Esophagus muscularis mucosa (tissue), 4 donors: ENCODE measurements at regions not wholly inside any gene's neighbourhood (a gene's known extent, or its start where the extent isn't known, plus 50 kb on each side); places are given as distances from the start of the nearest gene placed in this dataset.

ENCODE experiments used
- DNase-seq: peaks from one replicate; pipeline ENCODE4 v3.0.0-alpha.2; 2017; ENCODE audit errors: extremely low spot score
- H3K27ac ChIP-seq, 4 donors: fragments of 200-600 bp; sonication (generic); replicated peaks in 1 of 4; 1 replicate in 3 of 4; 2 replicates in 1 of 4; pipeline ENCODE4 v1.5.1; 2016 to 2019; ENCODE audit warnings: mild to moderate bottlenecking in 1 of 4
- H3K27me3 ChIP-seq, 4 donors: fragments of 200-600 bp; sonication (generic); one replicate each; pipeline versions ENCODE4 v1.5.1 to v1.6.0; 2016 to 2019
- H3K36me3 ChIP-seq, 4 donors: fragments of 200-600 bp; sonication (generic); one replicate each; pipeline ENCODE4 v1.5.1; 2016 to 2019
- H3K4me1 ChIP-seq, 4 donors: fragments of 200-600 bp; sonication (generic); one replicate each; pipeline ENCODE4 v1.5.1; 2016 to 2019
- H3K4me3 ChIP-seq, 4 donors: fragments of 200-600 bp; sonication (generic); 1 replicate in 2 of 4; 2 replicates in 2 of 4; pipeline ENCODE4 v1.5.1; 2016 to 2019; ENCODE audit warnings: mild to moderate bottlenecking in 4 of 4, moderate library complexity in 1 of 4
- H3K9me3 ChIP-seq, 4 donors: fragments of 200-600 bp; sonication (generic); 1 replicate in 3 of 4; 2 replicates in 1 of 4; pipeline ENCODE4 v1.5.1; 2016 to 2019
- EP300 ChIP-seq: sonication (generic); formaldehyde crosslinking; IDR thresholded peaks from one replicate; pipeline ENCODE4 v1.6.1; 2017; ENCODE audit warnings: antibody characterized with exemption
- POLR2A ChIP-seq: fragments of 450-650 bp; IDR thresholded peaks from one replicate; pipeline ENCODE4 v1.6.1; 2017; ENCODE audit warnings: antibody characterized with exemption, moderate library complexity, mild to moderate bottlenecking, low read depth
- POLR2AphosphoS5 ChIP-seq, 2 donors: sonication (generic); formaldehyde crosslinking; IDR thresholded peaks; one replicate each; pipeline ENCODE4 v1.6.1; 2017; ENCODE audit warnings: antibody characterized with exemption in 2 of 2
- WGBS: methylation state at CpG from one replicate; pipeline ENCODE4 v1.1.5; 2018; 5-methylcytosine and 5-hydroxymethylcytosine counted together
- intact Hi-C: fragments of 100-400 bp; cut with DNase I; formaldehyde crosslinking; loops from one replicate; pipeline ENCODE4 v1.15.1; 2023
- TF ChIP-seq, protein P1 (sequence below), 3 experiments: fragments of 200-600 bp in 2 of 3; fragments of 450-650 bp in 1 of 3; sonication (generic) in 2 of 3; IDR thresholded peaks; one replicate each; pipeline ENCODE4 v1.5.1; 2017 to 2019; ENCODE audit warnings: antibody characterized with exemption in 3 of 3, mild to moderate bottlenecking in 2 of 3, moderate library complexity in 1 of 3

DNA sequence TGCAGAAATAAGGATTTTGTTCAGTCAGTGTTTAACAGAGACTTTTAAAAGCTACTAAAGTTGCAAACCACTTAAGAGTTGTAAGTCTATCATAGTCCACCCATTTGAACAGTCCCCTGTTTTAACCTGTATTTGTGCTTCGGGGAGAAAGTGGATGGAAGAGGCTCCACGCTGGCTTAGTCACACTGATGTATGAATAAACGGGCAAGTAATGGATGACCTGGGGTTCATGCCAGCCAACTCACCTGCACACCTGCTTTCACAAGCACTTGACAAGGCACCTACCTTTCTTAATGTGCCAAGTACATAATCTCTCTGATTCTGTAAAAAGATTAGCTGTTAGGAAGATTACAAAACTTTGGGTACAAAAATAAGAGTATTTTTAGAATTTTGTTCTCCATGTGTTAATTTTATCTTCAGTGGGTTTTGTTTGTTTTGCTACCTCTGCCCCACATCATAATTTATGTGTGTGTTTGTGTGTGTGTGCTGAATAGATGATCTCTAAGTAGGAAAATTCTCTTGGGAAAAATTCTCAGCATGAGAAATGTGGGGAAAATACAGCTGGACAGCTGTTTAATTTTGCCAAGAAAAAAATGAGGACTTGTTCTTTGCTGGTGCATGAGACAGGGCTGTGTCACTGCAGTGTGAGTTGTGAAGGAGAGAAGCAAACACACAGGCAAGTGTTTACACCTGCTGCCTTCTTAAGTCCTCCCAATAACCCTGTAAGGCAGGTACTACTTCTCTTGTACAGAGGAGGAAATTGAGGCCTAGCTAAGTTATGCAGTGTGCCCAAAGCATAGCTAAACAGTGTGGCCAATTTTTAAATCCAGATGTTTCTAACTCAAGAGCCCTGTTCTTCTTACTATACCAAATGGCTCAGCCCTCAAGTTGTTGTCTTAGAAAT, 181.2 kb upstream of the IL12A start:
- no peaks in the 10 kb centered on the region for H3K36me3 ChIP-seq
- no peaks in the 10 kb centered on the region for H3K27me3 ChIP-seq
- DNase-seq = peak; percentile 34
- H3K4me1 ChIP-seq = peaks cover 28 to 69% (median 65%) of the 10 kb centered on the region in 4 donors
- no peaks in the 10 kb centered on the region for H3K9me3 ChIP-seq
- WGBS = 69% methylated on average over 3 of the region's 3 CpGs
- TF ChIP-seq EP300 = no peak
- TF ChIP-seq, protein P1, sequence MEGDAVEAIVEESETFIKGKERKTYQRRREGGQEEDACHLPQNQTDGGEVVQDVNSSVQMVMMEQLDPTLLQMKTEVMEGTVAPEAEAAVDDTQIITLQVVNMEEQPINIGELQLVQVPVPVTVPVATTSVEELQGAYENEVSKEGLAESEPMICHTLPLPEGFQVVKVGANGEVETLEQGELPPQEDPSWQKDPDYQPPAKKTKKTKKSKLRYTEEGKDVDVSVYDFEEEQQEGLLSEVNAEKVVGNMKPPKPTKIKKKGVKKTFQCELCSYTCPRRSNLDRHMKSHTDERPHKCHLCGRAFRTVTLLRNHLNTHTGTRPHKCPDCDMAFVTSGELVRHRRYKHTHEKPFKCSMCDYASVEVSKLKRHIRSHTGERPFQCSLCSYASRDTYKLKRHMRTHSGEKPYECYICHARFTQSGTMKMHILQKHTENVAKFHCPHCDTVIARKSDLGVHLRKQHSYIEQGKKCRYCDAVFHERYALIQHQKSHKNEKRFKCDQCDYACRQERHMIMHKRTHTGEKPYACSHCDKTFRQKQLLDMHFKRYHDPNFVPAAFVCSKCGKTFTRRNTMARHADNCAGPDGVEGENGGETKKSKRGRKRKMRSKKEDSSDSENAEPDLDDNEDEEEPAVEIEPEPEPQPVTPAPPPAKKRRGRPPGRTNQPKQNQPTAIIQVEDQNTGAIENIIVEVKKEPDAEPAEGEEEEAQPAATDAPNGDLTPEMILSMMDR (IDR thresholded peaks at IDR 0.05) = no peak
- TF ChIP-seq POLR2A = no peak
- TF ChIP-seq POLR2AphosphoS5 (IDR thresholded peaks at IDR 0.05) = no peak
- H3K4me3 ChIP-seq = no peak overlapping the region
- intact Hi-C loops = loop anchor here (2.0 to 5.0 kb wide), 2 partner anchors 195 to 547 kb away; no protein-coding TSS in a partner anchor
- peak overlapping the region; percentile 6 to 81 (median 48) for H3K27ac ChIP-seq

DNA sequence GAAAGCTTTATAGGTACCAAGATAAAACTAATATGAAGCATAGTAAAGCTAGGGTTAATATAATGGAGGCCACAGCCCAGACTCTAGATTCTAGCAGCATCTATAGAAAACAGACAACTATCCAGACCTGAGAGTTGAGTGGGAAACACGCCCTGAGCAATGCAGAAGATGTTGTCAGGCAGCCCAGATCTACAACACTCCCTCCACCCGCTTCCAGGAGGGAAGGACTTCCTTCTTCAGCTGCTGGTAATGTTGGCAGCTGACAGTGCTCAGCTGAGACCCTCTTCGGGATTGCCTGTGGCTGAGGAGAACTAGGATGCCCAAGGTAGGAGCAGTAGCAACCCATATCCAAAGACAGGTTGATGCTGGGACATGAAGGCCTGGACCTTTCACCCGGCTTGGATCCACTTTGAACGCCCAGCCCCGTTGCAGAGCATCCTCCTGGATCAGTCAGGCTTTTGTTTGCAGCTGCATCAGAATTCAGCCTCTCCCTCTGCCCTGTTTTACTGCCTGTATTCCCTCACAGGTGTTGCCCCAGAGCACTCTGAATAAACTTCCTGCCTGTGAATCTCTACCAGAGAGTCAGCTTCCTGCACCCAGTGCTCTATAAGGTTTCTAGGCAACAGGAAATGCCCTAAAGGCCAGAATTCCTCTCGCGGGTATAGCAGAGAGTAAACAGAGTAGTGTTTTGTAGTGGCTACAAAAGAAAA, 174.7 kb upstream of the IL12A start:
- 63% methylated on average over 8 of the region's 8 CpGs for WGBS
- TF ChIP-seq, protein P1 (IDR thresholded peaks at IDR 0.05) = no peak
- TF ChIP-seq POLR2A (no peak), EP300 (no peak), POLR2AphosphoS5 (IDR thresholded peaks at IDR 0.05) (no peak)

DNA sequence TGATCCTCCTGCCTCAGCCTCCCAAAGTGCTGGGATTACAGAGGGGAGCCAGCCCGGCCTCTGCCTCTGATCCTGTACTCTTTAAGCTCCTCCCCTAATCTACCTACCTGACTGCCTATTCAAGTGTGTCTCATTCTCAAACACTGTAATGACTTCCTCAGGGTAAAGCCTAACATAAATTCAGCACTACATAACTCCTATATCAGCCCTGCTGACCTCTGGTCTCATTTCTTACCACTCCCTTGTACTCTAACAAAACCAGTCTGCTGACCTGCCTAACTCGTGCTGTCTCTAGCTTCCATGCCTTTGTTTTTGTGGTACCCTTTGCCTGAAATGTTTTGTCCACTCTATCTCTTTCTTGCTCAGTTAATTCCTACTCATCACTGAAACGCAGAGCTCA, 172.1 kb upstream of the IL12A start:
- TF ChIP-seq POLR2A (no peak), POLR2AphosphoS5 (IDR thresholded peaks at IDR 0.05) (no peak), EP300 (no peak)
- TF ChIP-seq, protein P1 (IDR thresholded peaks at IDR 0.05) = no peak
- Histone ChIP-seq H3K9me3 (no peaks in the 10 kb centered on the region), H3K4me3 (no peak overlapping the region), H3K36me3 (no peaks in the 10 kb centered on the region), H3K4me1 (peaks cover 20 to 62% (median 41%) of the 10 kb centered on the region in 4 donors), H3K27ac (no peak overlapping the region), H3K27me3 (no peaks in the 10 kb centered on the region)
- intact Hi-C loops = no loop called here
- WGBS = 91% methylated on average over 3 of the region's 3 CpGs
- DNase-seq = no peak

More for the DNA sequence above, 174.7 kb upstream of the IL12A start:
- no peak for DNase-seq
- Histone ChIP-seq H3K27me3 (no peaks in the 10 kb centered on the region), H3K27ac (peak overlapping the region in 2 of 4 donors; percentile 28 to 31), H3K4me3 (no peak overlapping the region), H3K36me3 (no peaks in the 10 kb centered on the region), H3K4me1 (peaks cover 18 to 51% (median 31%) of the 10 kb centered on the region in 4 donors), H3K9me3 (no peaks in the 10 kb centered on the region)
- intact Hi-C loops = no loop called here

DNA sequence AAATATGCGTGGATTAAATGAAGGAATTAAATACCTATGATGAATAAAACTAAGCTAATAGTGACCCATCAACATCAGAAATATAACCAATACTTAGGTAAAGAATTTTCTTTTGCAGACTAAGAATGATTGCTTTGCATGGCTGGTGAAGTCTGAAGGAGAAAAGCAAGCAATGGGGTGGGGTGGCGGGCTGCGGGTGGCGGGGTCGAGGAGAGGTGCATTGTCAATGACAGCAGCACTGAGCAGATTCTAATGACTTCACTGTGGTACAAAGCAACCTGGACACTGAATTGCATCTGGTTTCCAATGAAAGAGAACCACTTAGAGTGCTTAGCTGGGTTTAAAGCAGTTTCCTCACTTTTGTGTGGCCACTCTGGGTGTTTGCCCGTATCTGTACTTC, 171.5 kb upstream of the IL12A start:
- WGBS = 86% methylated on average over 6 of the region's 6 CpGs
- H3K36me3 ChIP-seq = no peaks in the 10 kb centered on the region
- H3K27ac ChIP-seq = no peak overlapping the region
- H3K9me3 ChIP-seq = no peaks in the 10 kb centered on the region
- no peak overlapping the region for H3K4me3 ChIP-seq
- H3K27me3 ChIP-seq = no peaks in the 10 kb centered on the region
- no peak for DNase-seq
- H3K4me1 ChIP-seq = peaks cover 20 to 68% (median 44%) of the 10 kb centered on the region in 4 donors
- TF ChIP-seq, protein P1 (IDR thresholded peaks at IDR 0.05) = no peak
- TF ChIP-seq POLR2AphosphoS5 (IDR thresholded peaks at IDR 0.05) (no peak), EP300 (no peak), POLR2A (no peak)
- intact Hi-C loops = no loop called here
